Astrocyte (in vitro differentiated cells and primary cell): ENCODE measurements at regions not wholly inside any gene's neighbourhood (a gene's known extent, or its start where the extent isn't known, plus 50 kb on each side); places are given as distances from the start of the nearest gene placed in this dataset.

Source experiments
- EZH2 ChIP-seq: IDR thresholded peaks from 2 replicates; pipeline ENCODE4 v1.6.1; 2012; ENCODE audit warnings: mild to moderate bottlenecking, low read length, inconsistent platforms; ENCODE audit not compliant: insufficient read depth
- TF ChIP-seq, protein P1 (sequence below): IDR thresholded peaks from 2 replicates; pipeline ENCODE4 v1.5.1; 2011; ENCODE audit warnings: low read depth, mild to moderate bottlenecking, inconsistent platforms, low read length, moderate library complexity; ENCODE audit not compliant: insufficient read depth

DNA sequence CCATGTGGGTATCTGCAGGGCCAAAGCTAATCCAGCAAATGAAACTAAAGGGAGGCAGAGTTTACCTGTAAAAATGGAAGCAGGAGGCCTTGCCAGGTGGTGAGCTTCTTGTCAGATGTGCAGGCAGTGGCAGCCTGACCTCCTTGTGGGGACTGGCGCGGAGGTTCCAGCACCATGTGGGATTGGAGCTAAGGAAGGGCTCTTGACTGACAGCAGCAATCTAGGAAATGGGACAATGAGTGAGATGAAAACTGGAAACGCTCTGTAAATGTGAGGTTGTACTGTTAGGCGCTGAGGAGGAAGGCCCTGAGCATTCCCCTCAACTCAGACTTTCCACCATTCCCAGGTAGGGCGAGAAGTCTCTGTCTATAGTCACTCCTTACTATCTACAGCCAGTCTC, 81.8 kb upstream of the ARMC2 start:
- TF ChIP-seq, protein P1, sequence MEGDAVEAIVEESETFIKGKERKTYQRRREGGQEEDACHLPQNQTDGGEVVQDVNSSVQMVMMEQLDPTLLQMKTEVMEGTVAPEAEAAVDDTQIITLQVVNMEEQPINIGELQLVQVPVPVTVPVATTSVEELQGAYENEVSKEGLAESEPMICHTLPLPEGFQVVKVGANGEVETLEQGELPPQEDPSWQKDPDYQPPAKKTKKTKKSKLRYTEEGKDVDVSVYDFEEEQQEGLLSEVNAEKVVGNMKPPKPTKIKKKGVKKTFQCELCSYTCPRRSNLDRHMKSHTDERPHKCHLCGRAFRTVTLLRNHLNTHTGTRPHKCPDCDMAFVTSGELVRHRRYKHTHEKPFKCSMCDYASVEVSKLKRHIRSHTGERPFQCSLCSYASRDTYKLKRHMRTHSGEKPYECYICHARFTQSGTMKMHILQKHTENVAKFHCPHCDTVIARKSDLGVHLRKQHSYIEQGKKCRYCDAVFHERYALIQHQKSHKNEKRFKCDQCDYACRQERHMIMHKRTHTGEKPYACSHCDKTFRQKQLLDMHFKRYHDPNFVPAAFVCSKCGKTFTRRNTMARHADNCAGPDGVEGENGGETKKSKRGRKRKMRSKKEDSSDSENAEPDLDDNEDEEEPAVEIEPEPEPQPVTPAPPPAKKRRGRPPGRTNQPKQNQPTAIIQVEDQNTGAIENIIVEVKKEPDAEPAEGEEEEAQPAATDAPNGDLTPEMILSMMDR = no peak
- TF ChIP-seq EZH2 = no peak
